Heart right ventricle (tissue), 16 donors: ENCODE measurements at regions not wholly inside any gene's neighbourhood (a gene's known extent, or its start where the extent isn't known, plus 50 kb on each side); places are given as distances from the start of the nearest gene placed in this dataset.

Source experiments
- ATAC-seq, 8 donors: fragments of 200-7000 bp; cut with Tn5 transposase; one replicate each; pipeline ENCODE4 v1.9.1; 2020; ENCODE audit warnings: mild to moderate bottlenecking in 8 of 8, moderate library complexity in 8 of 8, moderate number of reproducible peaks in 1 of 8
- DNase-seq, 2 donors: peaks; one replicate each; pipeline ENCODE4 v3.0.0-alpha.2; 2020
- H3K27ac ChIP-seq, 10 donors: fragments of 200-600 bp; sonication (generic) in 2 of 10; one replicate each; pipeline versions ENCODE4 v1.5.0 to v1.8.0; 2020 to 2022; ENCODE audit warnings: mild to moderate bottlenecking in 3 of 10
- H3K27me3 ChIP-seq, 7 donors: fragments of 200-600 bp; one replicate each; pipeline ENCODE4 v1.8.0; 2021 to 2022; ENCODE audit warnings: mild to moderate bottlenecking in 2 of 7
- H3K36me3 ChIP-seq, 9 donors: fragments of 200-600 bp; sonication (generic) in 1 of 9; one replicate each; pipeline versions ENCODE4 v1.5.0 to v1.8.0; 2020 to 2022; ENCODE audit warnings: mild to moderate bottlenecking in 2 of 9
- H3K4me1 ChIP-seq, 9 donors: fragments of 200-600 bp; sonication (generic) in 1 of 9; one replicate each; pipeline versions ENCODE4 v1.5.0 to v1.8.0; 2020 to 2022; ENCODE audit warnings: mild to moderate bottlenecking in 4 of 9
- H3K4me3 ChIP-seq, 10 donors: fragments of 200-600 bp; sonication (generic) in 2 of 10; one replicate each; pipeline versions ENCODE4 v1.5.0 to v1.8.0; 2020 to 2022; ENCODE audit warnings: mild to moderate bottlenecking in 7 of 10, moderate library complexity in 2 of 10
- H3K9me3 ChIP-seq, 11 donors: fragments of 200-600 bp in 10 of 11; sonication (generic) in 2 of 11; one replicate each; pipeline versions ENCODE4 v1.5.0 to v1.8.0; 2013 to 2022; ENCODE audit warnings: mild to moderate bottlenecking in 2 of 11, control low read depth in 1 of 11, moderate library complexity in 1 of 11
- CTCF ChIP-seq, 9 donors: fragments of 200-600 bp; sonication (generic) in 2 of 9; IDR thresholded peaks; one replicate each; pipeline versions ENCODE4 v1.5.0 to v1.8.0; 2021 to 2022; ENCODE audit warnings: antibody characterized with exemption in 9 of 9, mild to moderate bottlenecking in 5 of 9, moderate library complexity in 1 of 9
- WGBS, 2 donors: extraction: QIAGEN DNeasy Blood & Tissue Kit; methylation state at CpG; one replicate each; pipeline ENCODE4 v1.1.7; 2013; ENCODE audit warnings: inconsistent platforms in 1 of 2; 5-methylcytosine and 5-hydroxymethylcytosine counted together
- intact Hi-C, 10 donors: fragments of 100-400 bp; cut with DNase I; formaldehyde crosslinking; loops; one replicate each; pipeline versions ENCODE4 v1.11.1 to v1.14.2; 2022
- donor health status: Arrhythmogenic right ventricular cardiomyopathy.
- donor health status: ischemic (EF 13 %, LVEDD 7.1; RV severe dilation, severe dysfunction).
- donor health status: healthy with polysubstance abuse.
- donor health status: DM: no; HTN: yes; CAD: no.
- donor health status: DM: no; HTN: no; CAD: no.
- donor health status: ischemic (EF 25% LVEDD 6.9; RV normal size, moderate dysfunction).
- donor health status: ischemic (EF 25% LVEDD 5.7; RV mildly dilated, moderate dysfunction).
- donor health status: healthy.
- donor health status: DM: yes; HTN: yes; CAD: no.
- donor health status: Ischemic cardiomyopathy.
- donor health status: ischemic (EF 35%, LVEDD 5.7; RV mildly dilated, moderate dysfunction).
- donor health status: nonischemic (EF 11% LVEDD 7.7; RV severe dilation, severe dysfunction).
- donor health status: DM: yes; HTN: yes; CAD: no.
- donor health status: PGD.
- donor health status: ischemic (EF 29% LVEDD 5.4; RV normal size, mild dysfunction).
- donor health status: nonischemic (EF 23%, LVEDD 6.1; RV moderate dilation, normal function).

- ATAC-seq (no peak), DNase-seq (no peak)
- Histone ChIP-seq H3K36me3 (no peaks in the 10 kb centered on the region), H3K4me1 (peaks cover 0 to 10% (median 0%) of the 10 kb centered on the region in 9 donors), H3K27me3 (no peaks in the 10 kb centered on the region), H3K4me3 (no peak overlapping the region), H3K27ac (no peak overlapping the region), H3K9me3 (no peaks in the 10 kb centered on the region)
- WGBS, 2 donors: 77 to 98% methylated on average over 1 of the region's 1 CpG
- TF ChIP-seq CTCF (IDR thresholded peaks at IDR 0.05): no peak
- intact Hi-C loops: no loop called here
Observed at GRCh38 chr4:57865264-57865663, 755.1 kb upstream of the IGFBP7 start.

- Histone ChIP-seq H3K4me3 (peak overlapping the region in 4 of 10 donors; percentile 11 to 29 (median 13)), H3K27me3 (no peaks in the 10 kb centered on the region), H3K36me3 (no peaks in the 10 kb centered on the region), H3K4me1 (peaks cover 0 to 13% (median 0%) of the 10 kb centered on the region in 9 donors), H3K27ac (no peak overlapping the region), H3K9me3 (peaks cover 0 to 9% (median 0%) of the 10 kb centered on the region in 11 donors)
- no peak for TF ChIP-seq CTCF (IDR thresholded peaks at IDR 0.05)
- ATAC-seq (no peak), DNase-seq (no peak)
- intact Hi-C loops: no loop called here
- WGBS, 2 donors: 22 to 27% methylated on average over 3 of the region's 3 CpGs
Observed at GRCh38 chr4:57854748-57855147, 744.6 kb upstream of the IGFBP7 start.

GRCh38 chr4:57850141-57850540 lies 740.0 kb upstream of the IGFBP7 start:
- Histone ChIP-seq H3K27me3 (no peaks in the 10 kb centered on the region), H3K36me3 (no peaks in the 10 kb centered on the region), H3K4me3 (no peak overlapping the region), H3K4me1 (peaks cover 0 to 10% (median 0%) of the 10 kb centered on the region in 9 donors), H3K9me3 (peaks cover 0 to 9% (median 0%) of the 10 kb centered on the region in 11 donors), H3K27ac (no peak overlapping the region)
- intact Hi-C loops: no loop called here
- DNase-seq (no peak), ATAC-seq (no peak)
- TF ChIP-seq CTCF (IDR thresholded peaks at IDR 0.05): no peak

DNA sequence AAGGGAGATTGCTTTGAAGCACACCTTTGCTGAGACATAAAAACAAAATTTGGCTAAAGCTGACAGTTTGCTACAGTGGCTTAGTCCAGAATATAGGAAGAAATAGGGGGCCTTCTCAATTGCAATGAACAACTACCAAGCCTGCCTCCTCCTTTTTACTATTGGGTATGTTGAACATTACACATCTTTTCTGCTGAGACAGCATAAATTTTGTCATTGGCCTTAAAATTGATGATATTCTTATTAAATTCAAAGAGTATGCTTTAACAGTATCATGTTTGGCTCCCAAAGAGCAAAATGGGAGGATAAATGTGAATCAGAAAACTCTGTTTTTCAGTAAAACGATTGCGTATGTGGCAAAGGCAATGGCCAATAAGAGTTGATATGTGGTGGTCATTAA lies 721.9 kb upstream of the IGFBP7 start:
- no peaks in the 10 kb centered on the region for H3K36me3 ChIP-seq
- no peak overlapping the region for H3K4me3 ChIP-seq
- no peaks in the 10 kb centered on the region for H3K4me1 ChIP-seq
- H3K9me3 ChIP-seq: no peaks in the 10 kb centered on the region
- no peak for ATAC-seq
- H3K27me3 ChIP-seq: no peaks in the 10 kb centered on the region
- intact Hi-C loops: no loop called here
- TF ChIP-seq CTCF (IDR thresholded peaks at IDR 0.05): no peak
- no peak for DNase-seq
- 87 to 94% methylated on average over 2 of the region's 2 CpGs for WGBS, 2 donors
- H3K27ac ChIP-seq: no peak overlapping the region
